ENCODE measurements at regions not wholly inside any gene's neighbourhood (a gene's known extent, or its start where the extent isn't known, plus 50 kb on each side); places are given as distances from the start of the nearest gene placed in this dataset.
"Not testable (repeated sequence)": the region's sequence is repeated elsewhere in the genome, so short reads cannot be mapped to it uniquely, and the experiment has no call there.

- DNase-seq: no peak
These were observed 355.1 kb upstream of the DAB2 start for GRCh38 chr5:39779831-39780230.

- no peak for DNase-seq
These were observed 351.1 kb upstream of the DAB2 start for GRCh38 chr5:39775797-39776365.

- DNase-seq: no peak
These were observed 350.5 kb upstream of the DAB2 start for GRCh38 chr5:39775086-39775796.

DNA sequence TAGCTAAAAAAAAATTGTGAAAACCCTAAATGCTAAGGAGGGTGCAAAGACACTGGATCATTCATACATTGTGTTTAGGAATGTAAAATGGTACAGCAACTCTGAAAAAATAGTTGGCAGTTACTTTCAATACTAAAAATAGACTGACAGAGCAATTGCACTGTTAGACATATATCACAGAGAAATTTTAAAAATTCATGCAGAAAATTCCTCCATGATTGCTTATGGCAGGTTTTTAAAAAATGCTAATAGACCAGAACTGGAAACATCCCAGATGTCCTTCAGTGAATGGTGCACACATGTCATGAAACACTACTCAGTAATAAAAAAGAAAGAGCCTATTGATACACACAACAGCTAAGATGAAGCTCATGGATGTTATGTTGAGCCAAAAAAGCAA is 349.8 kb upstream of the DAB2 start:
- no peak for DNase-seq

GRCh38 chr5:39772307-39772706 is 347.5 kb upstream of the DAB2 start:
- DNase-seq: no peak

DNA sequence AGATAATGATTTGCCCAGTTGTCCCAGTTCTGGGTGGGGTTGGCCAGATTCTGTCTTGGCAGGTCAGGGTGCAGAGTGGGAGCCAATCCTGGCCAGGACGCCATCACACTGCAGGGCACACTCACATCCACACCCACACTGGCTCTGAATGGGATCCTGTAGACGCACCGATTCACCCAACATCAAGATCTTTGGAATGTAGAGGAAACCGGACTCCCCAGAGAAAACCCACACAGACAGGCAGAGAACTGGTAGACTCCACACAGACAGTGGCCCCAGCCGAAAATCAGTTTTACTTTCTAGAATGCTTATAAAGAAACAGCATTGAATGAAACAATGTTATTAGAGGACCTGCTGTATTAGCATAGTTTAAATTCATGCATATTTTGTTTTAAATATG is 343.1 kb upstream of the DAB2 start:
- no peak for DNase-seq

DNA sequence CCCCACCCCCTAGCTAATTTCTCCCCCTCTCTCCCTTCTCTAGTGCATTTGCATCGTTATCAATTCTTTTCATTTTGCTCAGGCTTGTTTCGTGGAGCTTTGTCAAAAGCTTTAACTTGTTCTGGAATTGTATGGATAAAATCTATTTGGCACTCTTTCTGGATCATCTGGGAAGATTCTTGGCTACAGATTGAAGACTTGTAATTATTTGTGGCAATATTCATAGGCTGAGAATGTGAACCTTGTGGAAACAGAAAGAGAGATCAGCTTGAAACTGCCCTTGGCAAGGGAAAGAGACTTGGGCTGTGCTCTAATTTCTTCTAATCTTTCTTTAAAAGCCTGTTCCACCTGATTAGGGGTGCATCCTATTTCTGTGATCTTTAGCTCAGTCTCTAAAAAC is 340.6 kb upstream of the DAB2 start:
- no peak for DNase-seq

- DNase-seq: no peak
These were observed 338.0 kb upstream of the DAB2 start for GRCh38 chr5:39762761-39763160.

DNA sequence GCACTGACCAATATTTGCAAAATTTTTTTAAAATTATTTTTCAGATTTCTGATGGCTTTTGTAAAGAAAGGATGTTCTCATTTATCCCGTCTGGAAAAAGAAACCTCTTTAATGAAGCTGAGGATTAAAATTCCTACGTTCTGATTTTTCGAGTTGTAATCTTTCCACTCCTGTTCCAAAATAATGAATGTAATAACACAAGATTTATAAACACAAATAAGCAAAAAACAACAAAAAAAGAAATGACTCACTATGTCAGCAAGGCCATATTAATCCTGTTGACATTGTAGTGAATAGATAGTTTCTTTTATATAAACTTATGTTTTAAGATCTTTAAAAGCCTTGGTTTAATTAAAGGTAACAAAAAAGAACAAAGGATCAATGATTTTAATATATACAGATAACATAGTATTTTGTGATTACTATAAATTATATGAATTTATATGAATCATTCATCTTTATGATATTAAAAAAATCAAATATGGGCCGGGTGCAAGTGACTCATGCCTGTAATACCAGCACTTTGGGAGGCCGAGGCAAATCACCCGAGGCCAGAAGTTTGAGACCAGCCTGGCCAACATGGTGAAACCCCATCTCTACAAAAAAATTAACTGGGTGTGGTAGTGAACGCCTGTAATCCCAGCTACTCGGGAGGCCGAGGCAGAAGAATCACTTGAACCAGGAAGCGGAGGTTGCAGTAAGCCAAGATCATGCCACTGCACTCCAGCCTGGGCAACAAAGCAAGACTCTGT is 336.6 kb upstream of the DAB2 start:
- no peak for DNase-seq

DNA sequence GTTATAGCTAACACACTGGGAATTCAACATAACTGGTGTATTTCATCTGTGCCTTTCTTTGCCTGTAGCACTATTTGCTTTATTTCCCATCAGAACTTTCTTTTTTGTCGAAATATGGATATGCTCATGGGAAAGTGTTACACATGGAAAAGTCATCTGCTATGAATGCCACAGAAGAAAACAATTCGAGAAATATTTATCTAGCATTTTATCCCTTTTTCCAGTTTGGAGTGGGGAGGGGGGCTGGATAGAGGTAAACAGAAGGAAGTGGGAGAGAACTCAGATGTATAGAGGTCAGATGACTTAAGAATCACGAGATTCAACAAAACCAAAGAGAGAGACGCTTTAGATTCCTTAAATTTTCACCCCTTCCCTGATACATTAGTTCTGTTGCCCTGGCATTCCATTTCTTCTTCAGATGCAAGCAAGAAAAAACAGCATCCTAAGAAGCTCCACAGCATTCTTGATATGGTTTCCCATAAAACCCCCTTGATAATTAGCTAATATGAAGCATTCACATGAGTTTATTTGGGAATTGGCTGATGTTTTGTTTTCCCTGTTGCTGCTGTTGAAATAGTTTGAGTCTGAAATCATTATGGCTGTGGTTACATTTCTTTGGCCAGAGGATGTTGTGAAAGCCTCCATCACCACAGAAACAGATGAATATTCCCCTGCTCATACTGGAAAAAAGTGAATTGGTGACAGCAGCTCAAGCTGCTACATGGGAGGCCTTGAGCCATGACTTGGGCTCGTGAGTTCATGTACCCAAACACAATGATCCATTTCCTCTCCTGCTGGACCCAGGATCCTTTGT is 335.8 kb upstream of the DAB2 start:
- DNase-seq: no peak

- no peak for DNase-seq
These were observed 334.9 kb upstream of the DAB2 start for GRCh38 chr5:39759701-39760100.

DNA sequence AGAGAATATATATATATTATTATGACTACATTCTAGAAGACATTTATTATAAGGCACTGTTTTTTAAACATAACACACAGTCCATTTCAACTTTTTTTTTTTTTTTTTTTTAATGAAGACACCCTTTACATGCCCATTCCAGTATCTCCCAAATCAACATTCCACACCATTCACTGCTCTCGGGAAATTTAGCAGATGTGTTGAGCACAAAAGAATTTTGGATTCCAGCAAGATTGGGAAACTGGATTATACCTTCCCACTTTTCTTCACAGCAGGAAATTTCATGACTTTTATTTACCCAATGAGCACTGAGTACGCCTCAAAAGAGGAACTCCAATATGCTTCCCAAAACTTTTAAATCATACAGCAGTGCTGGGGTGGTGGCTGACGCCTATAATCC is 333.6 kb upstream of the DAB2 start:
- no peak for DNase-seq

- DNase-seq: no peak
These were observed 332.4 kb upstream of the DAB2 start for GRCh38 chr5:39757131-39757530.

DNA sequence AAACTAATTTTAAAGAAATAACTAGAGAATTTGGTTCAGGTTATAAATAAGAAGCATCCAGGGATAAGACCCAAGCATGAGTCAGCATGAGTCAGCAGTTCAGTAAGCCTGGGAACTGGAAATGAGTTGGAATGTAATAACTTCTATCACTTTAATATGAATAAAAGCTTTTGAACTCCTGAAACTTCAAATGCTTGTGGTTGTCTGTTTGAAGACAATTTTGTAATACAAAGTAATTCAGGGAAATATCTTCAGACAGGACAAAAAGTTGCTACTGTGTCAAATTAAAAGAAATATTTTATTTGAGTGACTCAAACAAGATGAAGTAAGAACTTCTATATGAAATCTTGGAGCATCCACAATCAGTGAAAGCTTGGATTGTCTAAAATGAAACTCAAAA is 331.2 kb upstream of the DAB2 start:
- DNase-seq: no peak

DNA sequence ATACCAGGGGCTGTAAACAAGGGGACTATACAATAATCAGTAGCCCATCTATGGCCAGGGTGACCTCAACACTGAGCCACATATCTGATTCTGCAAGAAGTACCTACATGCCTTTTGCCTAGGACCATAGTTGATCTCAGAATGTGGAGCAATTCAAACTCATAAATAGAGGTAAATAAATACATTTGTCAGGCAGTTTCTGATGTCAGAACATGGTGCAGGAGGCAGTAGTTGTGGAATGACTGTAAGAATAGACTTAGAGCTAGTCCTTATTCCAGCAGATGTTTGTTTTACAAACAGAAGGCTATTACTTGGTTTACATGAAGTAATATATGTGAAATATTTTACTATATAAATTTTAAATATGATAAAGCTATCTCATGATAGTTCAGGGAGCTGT is 330.7 kb upstream of the DAB2 start:
- no peak for DNase-seq

- not testable (repeated sequence) for DNase-seq
These were observed 329.0 kb upstream of the DAB2 start for GRCh38 chr5:39753747-39754146.

DNA sequence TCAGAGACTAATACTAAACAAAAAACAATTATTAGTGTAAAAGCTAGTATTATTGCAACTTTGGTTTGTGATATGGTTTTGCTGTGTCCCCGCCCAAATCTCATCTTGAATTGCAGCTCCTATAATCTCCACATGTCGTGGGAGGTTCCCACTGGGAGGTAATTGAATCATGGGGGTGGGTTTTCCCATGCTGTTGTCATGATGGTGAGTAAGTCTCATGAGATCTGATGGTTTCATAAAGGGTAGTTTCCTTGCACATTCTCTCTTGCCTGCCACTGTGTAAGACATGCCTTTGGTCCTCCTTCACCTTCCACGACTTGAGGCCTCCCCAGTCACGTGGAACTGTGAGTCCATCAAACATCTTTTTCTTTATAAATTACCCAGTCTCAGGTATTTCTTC is 325.9 kb upstream of the DAB2 start:
- no peak for DNase-seq

DNA sequence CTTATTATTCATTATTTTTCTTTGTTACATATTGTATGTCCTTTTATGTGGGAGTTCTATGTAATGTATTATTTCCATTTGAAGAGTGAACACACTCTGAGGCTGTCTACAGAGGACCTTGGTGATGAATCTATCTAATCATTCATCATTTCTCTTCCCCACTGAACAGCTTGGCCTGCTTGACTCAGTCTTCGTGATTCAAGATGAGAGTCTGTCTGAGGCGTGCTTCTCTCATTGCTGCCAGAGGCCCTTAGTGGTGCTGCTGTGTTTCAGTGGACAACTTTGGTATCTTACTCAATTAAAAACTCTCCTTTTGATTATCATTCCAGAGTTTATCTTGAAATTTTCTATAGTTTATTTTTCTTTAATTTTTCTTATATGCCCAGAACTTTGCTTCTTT is 318.1 kb upstream of the DAB2 start:
- DNase-seq: no peak

DNA sequence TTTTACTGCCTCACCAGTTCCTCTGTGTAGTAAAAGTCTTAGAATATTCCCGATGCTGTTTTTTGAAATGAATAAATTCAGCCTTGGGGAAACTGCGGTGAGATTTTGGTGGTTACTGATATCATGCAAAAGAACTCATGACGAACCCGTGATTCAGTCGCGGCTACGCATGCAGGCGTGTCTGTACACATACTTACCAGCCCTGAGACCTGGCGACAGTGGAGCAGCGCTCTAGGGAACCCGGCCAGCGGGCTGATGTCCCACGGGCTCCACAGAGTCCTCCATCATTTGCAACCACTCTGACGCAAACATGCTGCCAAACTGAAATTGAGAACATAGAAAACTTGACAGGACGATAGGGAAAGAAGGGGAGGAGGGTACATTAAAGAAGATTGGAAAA is 315.6 kb upstream of the DAB2 start:
- DNase-seq: no peak

DNA sequence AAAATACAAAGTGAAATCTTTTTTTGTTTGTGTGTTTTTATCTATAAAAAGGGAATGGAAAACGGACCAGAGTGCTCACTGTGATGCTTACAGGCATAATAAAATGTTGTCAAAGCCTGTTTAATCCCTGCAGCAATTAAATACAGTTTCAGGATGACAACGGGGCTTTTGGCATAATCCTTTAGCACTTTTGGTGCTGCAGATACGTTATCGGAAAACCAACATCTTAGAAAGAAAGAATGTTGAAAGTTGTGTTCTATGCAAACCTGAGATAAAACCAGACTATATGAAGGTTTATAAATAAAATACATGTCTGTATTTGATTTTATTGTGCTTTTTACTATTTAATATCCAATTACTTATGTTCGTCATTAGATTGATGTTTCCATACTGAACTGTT is 307.4 kb upstream of the DAB2 start:
- no peak for DNase-seq

GRCh38 chr5:39730699-39731098 is 305.9 kb upstream of the DAB2 start:
- no peak for DNase-seq

DNA sequence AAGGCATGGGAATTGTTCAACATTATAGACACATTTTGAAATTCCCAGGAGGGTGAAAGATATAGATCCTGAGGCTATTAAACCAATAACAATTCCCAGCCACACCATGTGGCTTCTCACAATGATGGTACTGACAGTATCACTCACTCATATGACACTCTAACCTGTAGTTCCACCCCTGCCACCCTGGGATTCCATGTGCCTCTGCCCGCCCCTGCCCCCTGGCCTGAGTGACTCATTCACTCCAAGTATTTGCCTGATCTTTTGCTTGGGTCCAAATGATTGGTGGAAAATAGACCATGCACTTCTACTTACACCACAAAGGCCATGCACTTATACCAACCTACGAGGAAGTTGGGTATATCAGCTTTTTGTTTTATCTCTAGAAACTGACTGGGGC is 305.2 kb upstream of the DAB2 start:
- DNase-seq: no peak

GRCh38 chr5:39726467-39726866 is 301.7 kb upstream of the DAB2 start:
- DNase-seq: no peak

DNA sequence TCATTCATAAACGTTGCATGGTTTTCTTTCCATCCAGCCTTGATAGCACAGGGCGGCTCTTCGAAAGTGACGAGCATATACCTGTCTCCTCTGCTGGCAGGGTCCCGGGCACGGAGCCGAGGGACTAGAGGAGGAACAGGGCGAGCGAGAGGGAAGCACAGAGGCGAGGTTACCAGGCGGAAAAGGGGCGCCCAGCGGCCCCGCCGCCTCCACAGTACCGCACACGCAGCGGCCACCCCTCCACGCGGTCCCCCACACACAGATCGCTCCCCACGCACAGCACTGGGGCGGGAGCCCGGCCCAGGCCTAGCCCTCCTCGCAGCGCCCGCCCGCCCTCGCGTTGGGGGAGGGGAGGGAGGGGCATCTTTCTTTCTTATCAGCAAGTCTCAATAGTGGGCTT is 296.6 kb upstream of the DAB2 start:
- DNase-seq: no peak
